ENCODE measurements at regions not wholly inside any gene's neighbourhood (a gene's known extent, or its start where the extent isn't known, plus 50 kb on each side); places are given as distances from the start of the nearest gene placed in this dataset.
"Not testable (repeated sequence)": the region's sequence is repeated elsewhere in the genome, so short reads cannot be mapped to it uniquely, and the experiment has no call there.

DNA sequence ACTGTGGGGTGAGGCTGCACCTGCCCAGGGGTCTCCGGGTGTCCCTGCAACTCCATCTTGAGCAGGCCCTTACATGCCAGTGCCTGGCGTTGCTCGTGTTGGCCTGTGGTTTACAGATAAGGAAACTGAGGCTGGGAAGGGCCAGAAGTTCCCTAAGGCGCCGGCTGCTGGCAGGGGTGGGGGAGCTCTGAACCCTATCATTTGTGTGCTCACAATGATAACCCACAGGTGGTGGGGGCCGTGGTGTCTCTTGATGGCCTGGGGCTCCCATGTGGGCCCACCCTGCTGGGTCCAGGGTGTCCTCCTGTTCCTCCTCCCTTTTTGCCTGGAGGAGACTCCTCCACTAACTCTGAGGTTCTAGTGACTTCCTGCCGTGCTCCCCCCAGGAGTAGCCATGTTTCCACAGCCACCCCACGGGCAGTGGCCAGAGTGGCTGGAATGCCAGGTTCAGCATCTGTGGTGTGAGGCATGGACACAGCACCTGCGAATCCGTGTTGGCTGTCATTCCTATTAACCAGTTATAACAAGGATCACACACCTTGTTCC, 174.3 kb downstream of the NPIPB11 start:
- TF ChIP-seq, protein P1, sequence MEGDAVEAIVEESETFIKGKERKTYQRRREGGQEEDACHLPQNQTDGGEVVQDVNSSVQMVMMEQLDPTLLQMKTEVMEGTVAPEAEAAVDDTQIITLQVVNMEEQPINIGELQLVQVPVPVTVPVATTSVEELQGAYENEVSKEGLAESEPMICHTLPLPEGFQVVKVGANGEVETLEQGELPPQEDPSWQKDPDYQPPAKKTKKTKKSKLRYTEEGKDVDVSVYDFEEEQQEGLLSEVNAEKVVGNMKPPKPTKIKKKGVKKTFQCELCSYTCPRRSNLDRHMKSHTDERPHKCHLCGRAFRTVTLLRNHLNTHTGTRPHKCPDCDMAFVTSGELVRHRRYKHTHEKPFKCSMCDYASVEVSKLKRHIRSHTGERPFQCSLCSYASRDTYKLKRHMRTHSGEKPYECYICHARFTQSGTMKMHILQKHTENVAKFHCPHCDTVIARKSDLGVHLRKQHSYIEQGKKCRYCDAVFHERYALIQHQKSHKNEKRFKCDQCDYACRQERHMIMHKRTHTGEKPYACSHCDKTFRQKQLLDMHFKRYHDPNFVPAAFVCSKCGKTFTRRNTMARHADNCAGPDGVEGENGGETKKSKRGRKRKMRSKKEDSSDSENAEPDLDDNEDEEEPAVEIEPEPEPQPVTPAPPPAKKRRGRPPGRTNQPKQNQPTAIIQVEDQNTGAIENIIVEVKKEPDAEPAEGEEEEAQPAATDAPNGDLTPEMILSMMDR (IDR thresholded peaks at IDR 0.05), result not testable (repeated sequence)
- TF ChIP-seq EZH2phosphoT487, EZH2 (IDR thresholded peaks at IDR 0.05): not testable (repeated sequence)
